HG03139 (cell line): ENCODE measurements at regions not wholly inside any gene's neighbourhood (a gene's known extent, or its start where the extent isn't known, plus 50 kb on each side); places are given as distances from the start of the nearest gene placed in this dataset.
"Not testable (repeated sequence)": the region's sequence is repeated elsewhere in the genome, so short reads cannot be mapped to it uniquely, and the experiment has no call there.

Experiments
- ATAC-seq: cut with Tn5 transposase; IDR thresholded peaks from one replicate; pipeline ENCODE4 v1.9.1; 2021; ENCODE audit not compliant: unreplicated experiment

GRCh38 chrX:9260603-9261002 lies 204.3 kb upstream of the TBL1X start:
- ATAC-seq, result no peak

GRCh38 chrX:9267415-9267814 lies 197.4 kb upstream of the TBL1X start:
- ATAC-seq, result no peak

- no peak for ATAC-seq
Measured at GRCh38 chrX:9269134-9269533, 195.7 kb upstream of the TBL1X start.

GRCh38 chrX:9271789-9272525 lies 192.9 kb upstream of the TBL1X start:
- ATAC-seq, result no peak

- ATAC-seq, result no peak
Measured at GRCh38 chrX:9273744-9274143, 191.1 kb upstream of the TBL1X start.

DNA sequence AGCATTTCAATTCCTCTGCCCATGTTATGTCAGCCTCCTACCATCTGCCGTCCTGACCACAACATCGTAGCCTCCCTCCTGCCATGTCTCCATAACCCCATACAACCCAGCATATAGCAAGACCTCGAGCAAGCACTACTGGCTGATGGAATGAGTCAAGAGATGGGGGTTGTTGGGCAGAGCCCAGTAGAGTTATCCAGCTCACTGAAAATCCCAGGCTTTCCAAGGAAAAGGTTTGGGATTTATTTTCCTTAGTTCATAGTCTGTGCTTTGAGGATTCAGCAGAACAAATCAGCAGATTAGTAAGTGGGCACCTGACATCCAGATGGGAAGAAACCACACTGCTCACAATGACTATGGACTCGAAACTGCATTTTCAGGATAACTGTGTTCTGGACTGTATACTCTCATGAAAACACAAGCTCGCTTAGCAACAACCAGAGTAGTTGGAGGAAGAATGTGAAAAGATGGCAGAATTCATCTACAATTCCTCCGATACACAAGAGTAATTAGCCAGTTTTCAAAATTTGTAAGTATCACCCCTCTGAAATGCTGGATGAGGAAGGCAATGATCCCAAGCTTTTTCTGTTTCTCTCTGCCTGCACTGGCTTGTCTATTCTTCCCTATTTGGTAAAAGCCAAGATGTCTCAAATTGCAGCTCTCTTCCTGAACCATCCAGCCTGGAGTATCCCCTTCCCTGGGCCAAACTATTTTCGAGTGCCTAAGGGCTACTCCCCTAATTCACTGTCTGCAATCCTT lies 186.2 kb upstream of the TBL1X start:
- ATAC-seq, result no peak

GRCh38 chrX:9279234-9279544 lies 185.7 kb upstream of the TBL1X start:
- ATAC-seq, result no peak

DNA sequence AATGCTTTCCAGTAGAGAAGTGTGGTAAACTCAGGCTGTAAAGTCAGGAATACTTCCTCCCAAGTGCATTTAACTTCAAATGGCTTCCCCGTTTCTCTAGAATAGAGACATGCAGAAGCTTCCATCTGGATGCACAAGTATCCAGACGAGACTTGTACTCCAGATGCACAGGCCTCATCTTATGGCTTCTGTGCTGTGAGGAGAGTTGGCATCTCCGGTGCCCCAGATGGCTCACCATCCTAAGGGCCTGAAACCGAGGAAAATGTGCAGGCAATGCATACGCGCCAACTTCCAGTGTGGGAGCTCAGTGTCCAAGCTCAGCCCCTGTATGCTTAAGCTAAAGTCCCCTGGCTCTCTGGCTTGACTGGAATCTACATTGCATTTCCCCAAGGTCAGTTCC lies 184.0 kb upstream of the TBL1X start:
- ATAC-seq, result no peak

GRCh38 chrX:9282325-9282724 lies 182.5 kb upstream of the TBL1X start:
- ATAC-seq, result no peak

DNA sequence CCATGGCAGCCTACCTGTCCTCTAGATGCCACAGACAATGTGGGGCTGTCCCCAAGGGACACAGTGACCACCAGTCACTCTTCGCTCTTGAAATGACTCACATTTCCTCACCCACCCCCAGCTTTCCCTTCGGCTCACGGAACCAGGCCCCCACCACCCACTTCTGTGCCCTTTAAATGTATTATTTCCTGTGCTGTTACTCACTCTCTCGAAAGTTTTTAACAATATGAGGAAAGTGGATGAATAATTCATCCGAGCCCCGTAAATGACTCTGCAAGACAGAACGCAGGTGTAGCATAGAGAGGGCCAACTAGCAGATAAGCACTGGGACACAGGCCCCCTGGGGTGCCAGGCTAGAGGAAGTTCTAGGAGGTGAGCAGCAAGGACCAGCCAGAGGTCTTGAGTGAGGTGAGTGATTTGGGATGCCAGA lies 179.5 kb upstream of the TBL1X start:
- ATAC-seq, result no peak

- ATAC-seq, result no peak
Measured at GRCh38 chrX:9286234-9286633, 178.6 kb upstream of the TBL1X start.

GRCh38 chrX:9291629-9292028 lies 173.2 kb upstream of the TBL1X start:
- no peak for ATAC-seq

GRCh38 chrX:9293051-9293496 lies 171.8 kb upstream of the TBL1X start:
- no peak for ATAC-seq

DNA sequence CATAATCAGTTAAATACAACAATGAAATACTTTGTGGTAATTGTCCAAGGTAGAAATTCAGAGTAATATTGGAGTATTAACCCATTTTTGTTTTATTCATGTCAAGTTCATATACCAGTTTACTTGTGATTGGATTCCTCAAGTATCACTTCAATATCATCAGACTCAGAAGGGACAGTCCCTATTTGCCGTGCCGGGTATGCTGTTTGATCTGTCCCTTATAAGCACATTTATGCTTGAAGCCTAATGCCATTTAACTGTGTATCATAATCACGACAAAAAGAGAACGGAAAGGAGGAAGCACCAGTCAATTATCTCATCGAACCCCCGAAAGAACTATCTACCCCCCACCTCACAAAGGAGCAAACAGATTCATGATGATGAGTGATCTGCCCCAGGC lies 171.0 kb upstream of the TBL1X start:
- ATAC-seq, result no peak

DNA sequence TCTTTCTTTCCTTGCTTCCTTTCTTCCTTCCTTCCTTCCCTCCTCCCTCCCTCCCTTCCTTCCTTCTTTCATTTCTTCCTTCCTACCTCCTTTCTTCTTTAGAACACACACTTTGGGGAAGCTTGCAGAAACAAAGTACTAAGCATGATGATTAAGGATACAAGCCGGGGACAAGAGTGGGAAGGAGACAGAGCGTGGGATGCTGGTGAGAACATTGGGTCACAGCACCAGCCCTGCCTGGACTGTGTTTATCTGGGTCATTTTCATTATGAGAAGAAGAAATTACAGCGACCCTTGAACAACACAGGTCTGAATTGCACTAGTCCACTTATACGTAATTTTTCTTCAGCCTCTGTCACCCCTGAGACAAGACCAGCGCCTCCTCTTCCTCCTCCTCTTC lies 169.3 kb upstream of the TBL1X start:
- no peak for ATAC-seq

DNA sequence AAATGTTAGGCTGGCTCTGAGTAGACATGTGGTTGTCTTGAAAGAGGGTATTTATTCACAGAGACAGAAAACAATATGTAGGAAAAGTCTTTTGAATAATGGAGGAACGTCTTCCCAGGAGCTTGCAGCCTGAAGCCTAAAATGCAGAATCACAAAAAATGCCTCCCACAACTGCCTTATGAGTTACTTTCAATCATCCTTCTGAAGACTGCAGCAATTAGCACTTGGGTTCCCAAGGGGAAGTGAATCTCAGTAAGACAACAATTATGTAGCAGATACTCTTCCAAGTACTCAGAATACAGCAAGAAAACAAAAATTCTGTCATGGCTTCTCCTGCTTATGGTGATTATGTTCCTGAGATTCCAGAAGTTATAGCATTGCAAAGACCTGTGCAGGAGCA lies 166.6 kb upstream of the TBL1X start:
- ATAC-seq, result no peak

DNA sequence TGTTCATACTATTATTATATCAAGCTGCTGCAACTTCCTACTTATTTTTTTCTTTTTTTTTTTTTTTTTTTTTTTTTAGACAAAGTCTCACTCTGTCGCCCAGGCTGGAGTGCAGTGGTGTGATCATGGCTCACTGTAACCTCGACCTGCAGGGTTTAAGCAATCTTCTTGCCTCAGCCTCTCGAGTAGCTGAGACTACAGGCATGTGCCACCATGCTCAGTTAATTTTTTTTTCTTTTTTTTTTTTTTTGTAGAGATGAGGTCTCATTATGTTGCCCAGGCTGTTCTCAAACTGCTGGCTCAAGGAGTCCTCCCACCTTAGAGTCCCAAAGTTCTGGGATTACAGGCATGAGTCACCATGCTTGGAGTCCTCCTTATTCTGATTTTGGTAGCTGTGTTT lies 165.2 kb upstream of the TBL1X start:
- not testable (repeated sequence) for ATAC-seq

DNA sequence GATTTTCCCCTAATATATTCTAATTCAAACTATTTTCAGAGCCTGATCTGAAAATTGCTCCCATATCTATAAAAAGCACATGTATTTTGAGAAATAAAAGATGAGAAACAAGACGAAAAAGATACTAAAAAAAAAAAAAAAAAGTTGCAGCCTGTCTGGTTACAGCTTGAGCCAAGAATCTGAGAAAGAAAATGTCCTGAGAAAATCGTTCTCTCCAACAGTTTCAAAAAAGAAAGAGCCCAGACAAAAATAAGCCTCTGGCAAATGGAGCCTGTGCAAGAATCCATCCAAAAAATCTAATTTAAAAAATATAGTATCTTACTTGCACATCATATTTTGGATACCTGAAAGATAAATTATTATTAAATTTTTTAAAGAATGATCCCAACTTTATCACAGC lies 163.0 kb upstream of the TBL1X start:
- no peak for ATAC-seq

DNA sequence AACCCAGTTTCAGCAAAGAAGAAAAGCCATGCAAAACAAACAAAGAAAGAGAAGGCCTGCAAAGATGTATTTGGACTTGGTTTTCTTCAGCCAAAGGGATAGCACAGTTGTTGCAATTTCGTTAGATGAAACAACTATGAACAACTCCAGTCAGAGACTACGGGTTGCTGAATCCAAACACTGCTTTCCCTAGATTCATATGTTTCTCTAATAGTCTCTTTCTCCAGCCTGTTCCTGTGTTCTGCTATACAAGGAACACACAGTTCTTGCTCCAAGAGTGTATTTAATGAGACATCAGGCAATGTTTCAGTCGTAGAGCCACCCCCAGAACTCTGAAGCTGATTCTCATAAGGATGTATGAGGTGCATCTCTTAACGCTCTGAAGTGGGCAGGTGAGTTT lies 162.5 kb upstream of the TBL1X start:
- ATAC-seq, result no peak

- no peak for ATAC-seq
Measured at GRCh38 chrX:9308426-9308825, 156.4 kb upstream of the TBL1X start.

GRCh38 chrX:9310616-9311015 lies 154.2 kb upstream of the TBL1X start:
- ATAC-seq, result no peak

GRCh38 chrX:9311421-9312160 lies 153.3 kb upstream of the TBL1X start:
- ATAC-seq, result no peak
